OCI-M1 (cell line): ENCODE measurements at regions not wholly inside any gene's neighbourhood (a gene's known extent, or its start where the extent isn't known, plus 50 kb on each side); places are given as distances from the start of the nearest gene placed in this dataset.

ENCODE experiments used
- DNase-seq: peaks from one replicate; lab custom pipeline; 2025; lab: John Stamatoyannopoulos, UW

- DNase-seq, result no peak
Measured at GRCh38 chr2:126774761-126775160, 118.8 kb downstream of the GYPC start.

GRCh38 chr2:126775300-126775985 lies 119.5 kb downstream of the GYPC start:
- DNase-seq, result no peak

- DNase-seq, result no peak
Measured at GRCh38 chr2:126776255-126776654, 120.3 kb downstream of the GYPC start.

- peak; percentile 80 for DNase-seq
Measured at GRCh38 chr2:126776692-126777619, 121.0 kb downstream of the GYPC start.

GRCh38 chr2:126777620-126777978 lies 121.1 kb upstream of the TEX51 start:
- DNase-seq, result no peak

- DNase-seq, result no peak
Measured at GRCh38 chr2:126778561-126779501, 119.9 kb upstream of the TEX51 start.

GRCh38 chr2:126781206-126781605 lies 117.5 kb upstream of the TEX51 start:
- DNase-seq, result no peak

- no peak for DNase-seq
Measured at GRCh38 chr2:126781806-126782205, 116.9 kb upstream of the TEX51 start.

- no peak for DNase-seq
Measured at GRCh38 chr2:126782648-126783047, 116.0 kb upstream of the TEX51 start.

- DNase-seq, result no peak
Measured at GRCh38 chr2:126783341-126783740, 115.3 kb upstream of the TEX51 start.

- DNase-seq, result no peak
Measured at GRCh38 chr2:126784045-126784444, 114.6 kb upstream of the TEX51 start.

GRCh38 chr2:126784621-126785020 lies 114.1 kb upstream of the TEX51 start:
- no peak for DNase-seq

GRCh38 chr2:126785236-126785635 lies 113.5 kb upstream of the TEX51 start:
- DNase-seq, result no peak

GRCh38 chr2:126785862-126786261 lies 112.8 kb upstream of the TEX51 start:
- DNase-seq, result no peak

- no peak for DNase-seq
Measured at GRCh38 chr2:126786765-126787164, 111.9 kb upstream of the TEX51 start.

- no peak for DNase-seq
Measured at GRCh38 chr2:126787289-126787688, 111.4 kb upstream of the TEX51 start.

GRCh38 chr2:126788113-126788512 lies 110.6 kb upstream of the TEX51 start:
- no peak for DNase-seq

GRCh38 chr2:126788652-126789051 lies 110.0 kb upstream of the TEX51 start:
- DNase-seq, result no peak

GRCh38 chr2:126790987-126791780 lies 107.5 kb upstream of the TEX51 start:
- DNase-seq, result no peak

GRCh38 chr2:126792186-126792585 lies 106.5 kb upstream of the TEX51 start:
- DNase-seq, result no peak

GRCh38 chr2:126792993-126793392 lies 105.7 kb upstream of the TEX51 start:
- no peak for DNase-seq
